ENCODE measurements at regions not wholly inside any gene's neighbourhood (a gene's known extent, or its start where the extent isn't known, plus 50 kb on each side); places are given as distances from the start of the nearest gene placed in this dataset.
A peak's percentile ranks its signal among the peaks of the same experiment; 100 is the strongest.

DNA sequence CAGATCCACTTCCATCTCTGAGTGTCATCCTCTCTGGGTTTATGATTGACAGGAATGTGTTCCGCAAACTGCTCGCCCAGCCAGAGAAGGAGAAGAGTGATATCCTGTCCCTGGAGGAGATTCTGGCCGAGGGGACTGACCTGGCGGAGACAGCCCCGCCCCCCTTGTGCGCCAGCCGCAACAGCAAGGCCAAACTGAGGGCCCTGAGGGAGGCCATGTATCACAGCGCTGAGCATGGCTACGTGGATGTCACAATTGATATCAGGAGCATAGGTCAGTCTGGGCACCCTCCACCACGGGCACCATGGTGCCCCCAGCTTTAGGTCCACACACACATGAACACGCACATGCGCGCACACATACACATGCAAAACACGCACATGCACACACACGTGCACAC, 67.5 kb upstream of the PWP1 start:
- Histone ChIP-seq H3K27ac (ENCODE audit: low read depth in 1 of 3, low read length in 2 of 3) (no peak overlapping the region), H3K4me1 (ENCODE audit: control insufficient read depth in 3 of 3, insufficient read depth in 2 of 3, low read depth in 1 of 3, low read length in 2 of 3) (no peaks in the 10 kb centered on the region), H3K36me3 (ENCODE audit: control insufficient read depth in 3 of 3, insufficient read depth in 2 of 3, low read depth in 1 of 3, low read length in 3 of 3) (peaks cover 0 to 2% (median 0%) of the 10 kb centered on the region in 3 donors), H3K27me3 (ENCODE audit: control insufficient read depth in 3 of 3, insufficient read depth in 3 of 3, low read length in 3 of 3) (no peaks in the 10 kb centered on the region), H3K9me3 (ENCODE audit: control insufficient read depth in 2 of 2, insufficient read depth in 1 of 2, low read depth in 1 of 2, low read length in 1 of 2) (no peaks in the 10 kb centered on the region), H3K4me3 (ENCODE audit: low read depth in 1 of 3, low read length in 3 of 3) (no peak overlapping the region)
- FAIRE-seq (no peak), DNase-seq (no peak)
- 92 to 93% (median 92%) methylated on average over 15 of the region's 15 CpGs for WGBS, 3 donors

GRCh38 chr12:107619831-107620230, 65.8 kb upstream of the PWP1 start:
- Histone ChIP-seq H3K36me3 (ENCODE audit: control insufficient read depth in 3 of 3, insufficient read depth in 2 of 3, low read depth in 1 of 3, low read length in 3 of 3) (peaks cover 0 to 2% (median 0%) of the 10 kb centered on the region in 3 donors), H3K9me3 (ENCODE audit: control insufficient read depth in 2 of 2, insufficient read depth in 1 of 2, low read depth in 1 of 2, low read length in 1 of 2) (no peaks in the 10 kb centered on the region), H3K4me1 (ENCODE audit: control insufficient read depth in 3 of 3, insufficient read depth in 2 of 3, low read depth in 1 of 3, low read length in 2 of 3) (no peaks in the 10 kb centered on the region), H3K27me3 (ENCODE audit: control insufficient read depth in 3 of 3, insufficient read depth in 3 of 3, low read length in 3 of 3) (no peaks in the 10 kb centered on the region), H3K27ac (ENCODE audit: low read depth in 1 of 3, low read length in 2 of 3) (no peak overlapping the region), H3K4me3 (ENCODE audit: low read depth in 1 of 3, low read length in 3 of 3) (no peak overlapping the region)
- 77 to 79% (median 78%) methylated on average over 13 of the region's 13 CpGs for WGBS, 3 donors
- FAIRE-seq: no peak
- DNase-seq: no peak

DNA sequence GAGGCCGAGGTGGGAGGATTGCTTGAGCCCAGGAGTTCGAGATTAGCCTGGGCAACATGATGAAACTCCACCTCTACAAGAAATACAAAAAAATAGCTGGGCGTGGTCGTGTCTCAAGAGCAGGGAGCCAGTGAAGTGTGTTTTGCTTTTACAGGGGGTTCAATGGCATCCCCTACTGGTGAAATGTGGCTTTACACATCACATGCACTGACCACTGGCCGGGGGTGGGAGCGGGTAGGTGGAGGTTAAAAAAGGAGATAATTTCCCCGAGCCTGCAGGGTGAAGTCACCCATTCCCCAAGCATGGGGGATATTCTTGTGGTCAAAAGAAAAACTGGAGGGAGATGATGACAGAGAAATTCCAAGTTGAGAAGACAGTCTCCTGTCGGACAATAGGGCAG, 63.6 kb upstream of the PWP1 start:
- peaks cover 0 to 2% (median 0%) of the 10 kb centered on the region in 3 donors for H3K36me3 ChIP-seq (ENCODE audit: control insufficient read depth in 3 of 3, insufficient read depth in 2 of 3, low read depth in 1 of 3, low read length in 3 of 3)
- peaks cover 0 to 5% of the 10 kb centered on the region in 2 donors for H3K9me3 ChIP-seq (ENCODE audit: control insufficient read depth in 2 of 2, insufficient read depth in 1 of 2, low read depth in 1 of 2, low read length in 1 of 2)
- H3K27me3 ChIP-seq (ENCODE audit: control insufficient read depth in 3 of 3, insufficient read depth in 3 of 3, low read length in 3 of 3): no peaks in the 10 kb centered on the region
- WGBS, 3 donors: 57 to 62% (median 59%) methylated on average over 8 of the region's 8 CpGs
- DNase-seq (peak in 1 of 2 donors; percentile 9), FAIRE-seq (no peak)
- H3K27ac ChIP-seq (ENCODE audit: low read depth in 1 of 3, low read length in 2 of 3): no peak overlapping the region
- no peak overlapping the region for H3K4me3 ChIP-seq (ENCODE audit: low read depth in 1 of 3, low read length in 3 of 3)
- no peaks in the 10 kb centered on the region for H3K4me1 ChIP-seq (ENCODE audit: control insufficient read depth in 3 of 3, insufficient read depth in 2 of 3, low read depth in 1 of 3, low read length in 2 of 3)

DNA sequence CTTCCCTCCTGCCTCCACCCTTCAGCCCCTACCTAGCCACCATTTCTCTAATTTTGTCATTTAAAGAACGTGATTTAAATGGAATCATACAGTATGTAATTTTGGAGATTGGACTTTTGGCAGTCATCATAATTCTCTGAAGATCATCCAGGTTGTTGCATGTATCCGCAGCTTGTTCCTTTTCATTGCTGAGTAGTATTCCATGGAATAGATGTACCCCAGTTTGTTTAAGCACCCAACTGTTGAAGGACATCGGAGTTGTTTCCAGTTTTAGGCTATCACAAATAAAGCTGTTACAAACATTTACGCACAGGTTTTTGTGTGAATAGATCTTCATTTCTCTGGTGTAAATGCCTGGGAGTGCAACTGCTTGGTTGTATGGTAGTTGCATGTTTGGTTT, 61.1 kb upstream of the PWP1 start:
- H3K4me3 ChIP-seq (ENCODE audit: low read depth in 1 of 3, low read length in 3 of 3): no peak overlapping the region
- no peaks in the 10 kb centered on the region for H3K4me1 ChIP-seq (ENCODE audit: control insufficient read depth in 3 of 3, insufficient read depth in 2 of 3, low read depth in 1 of 3, low read length in 2 of 3)
- peaks cover 0 to 5% of the 10 kb centered on the region in 2 donors for H3K9me3 ChIP-seq (ENCODE audit: control insufficient read depth in 2 of 2, insufficient read depth in 1 of 2, low read depth in 1 of 2, low read length in 1 of 2)
- H3K36me3 ChIP-seq (ENCODE audit: control insufficient read depth in 3 of 3, insufficient read depth in 2 of 3, low read depth in 1 of 3, low read length in 3 of 3): no peaks in the 10 kb centered on the region
- H3K27ac ChIP-seq (ENCODE audit: low read depth in 1 of 3, low read length in 2 of 3): no peak overlapping the region
- FAIRE-seq (no peak), DNase-seq (no peak)
- H3K27me3 ChIP-seq (ENCODE audit: control insufficient read depth in 3 of 3, insufficient read depth in 3 of 3, low read length in 3 of 3): no peaks in the 10 kb centered on the region
- 91 to 97% (median 95%) methylated on average over 4 of the region's 4 CpGs for WGBS, 3 donors

GRCh38 chr12:107631715-107632114, 53.9 kb upstream of the PWP1 start:
- H3K4me1 ChIP-seq (ENCODE audit: control insufficient read depth in 3 of 3, insufficient read depth in 2 of 3, low read depth in 1 of 3, low read length in 2 of 3): no peaks in the 10 kb centered on the region
- no peak overlapping the region for H3K4me3 ChIP-seq (ENCODE audit: low read depth in 1 of 3, low read length in 3 of 3)
- WGBS, 3 donors: 43 to 59% (median 58%) methylated on average over 3 of the region's 3 CpGs
- no peak overlapping the region for H3K27ac ChIP-seq (ENCODE audit: low read depth in 1 of 3, low read length in 2 of 3)
- no peak for FAIRE-seq
- peaks cover 0 to 8% (median 0%) of the 10 kb centered on the region in 3 donors for H3K27me3 ChIP-seq (ENCODE audit: control insufficient read depth in 3 of 3, insufficient read depth in 3 of 3, low read length in 3 of 3)
- peaks cover 0 to 4% of the 10 kb centered on the region in 2 donors for H3K9me3 ChIP-seq (ENCODE audit: control insufficient read depth in 2 of 2, insufficient read depth in 1 of 2, low read depth in 1 of 2, low read length in 1 of 2)
- H3K36me3 ChIP-seq (ENCODE audit: control insufficient read depth in 3 of 3, insufficient read depth in 2 of 3, low read depth in 1 of 3, low read length in 3 of 3): no peaks in the 10 kb centered on the region
- no peak for DNase-seq

DNA sequence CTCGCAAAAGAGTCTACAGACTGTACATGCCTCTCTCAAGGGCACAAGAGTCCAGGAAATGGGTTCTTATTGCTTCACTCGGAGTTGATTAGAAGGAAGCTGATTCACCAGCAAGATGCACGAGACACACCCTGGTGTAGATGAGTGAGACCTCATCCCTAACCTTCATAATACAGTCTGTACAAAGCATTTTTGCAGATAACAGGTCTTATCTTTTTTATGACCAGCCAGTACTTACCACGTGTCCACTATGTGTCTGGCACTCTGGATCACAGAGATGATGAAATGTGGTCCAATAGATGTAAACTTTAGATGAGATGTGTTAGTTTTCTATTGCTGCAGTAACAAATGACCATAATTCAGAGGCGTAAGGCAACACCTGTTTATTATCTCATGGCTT, 53.4 kb upstream of the PWP1 start:
- no peak overlapping the region for H3K27ac ChIP-seq (ENCODE audit: low read depth in 1 of 3, low read length in 2 of 3)
- H3K27me3 ChIP-seq (ENCODE audit: control insufficient read depth in 3 of 3, insufficient read depth in 3 of 3, low read length in 3 of 3): peaks cover 0 to 8% (median 0%) of the 10 kb centered on the region in 3 donors
- no peaks in the 10 kb centered on the region for H3K4me1 ChIP-seq (ENCODE audit: control insufficient read depth in 3 of 3, insufficient read depth in 2 of 3, low read depth in 1 of 3, low read length in 2 of 3)
- H3K9me3 ChIP-seq (ENCODE audit: control insufficient read depth in 2 of 2, insufficient read depth in 1 of 2, low read depth in 1 of 2, low read length in 1 of 2): peaks cover 0 to 4% of the 10 kb centered on the region in 2 donors
- no peak overlapping the region for H3K4me3 ChIP-seq (ENCODE audit: low read depth in 1 of 3, low read length in 3 of 3)
- peak in 1 of 2 donors; percentile 40 for DNase-seq
- FAIRE-seq: no peak
- H3K36me3 ChIP-seq (ENCODE audit: control insufficient read depth in 3 of 3, insufficient read depth in 2 of 3, low read depth in 1 of 3, low read length in 3 of 3): no peaks in the 10 kb centered on the region
- WGBS, 3 donors: 66 to 77% (median 75%) methylated on average over 5 of the region's 5 CpGs

- FAIRE-seq (no peak), DNase-seq (no peak)
- Histone ChIP-seq H3K9me3 (ENCODE audit: control insufficient read depth in 2 of 2, insufficient read depth in 1 of 2, low read depth in 1 of 2, low read length in 1 of 2) (peaks cover 0 to 4% of the 10 kb centered on the region in 2 donors), H3K36me3 (ENCODE audit: control insufficient read depth in 3 of 3, insufficient read depth in 2 of 3, low read depth in 1 of 3, low read length in 3 of 3) (no peaks in the 10 kb centered on the region), H3K4me3 (ENCODE audit: low read depth in 1 of 3, low read length in 3 of 3) (no peak overlapping the region), H3K27ac (ENCODE audit: low read depth in 1 of 3, low read length in 2 of 3) (no peak overlapping the region), H3K4me1 (ENCODE audit: control insufficient read depth in 3 of 3, insufficient read depth in 2 of 3, low read depth in 1 of 3, low read length in 2 of 3) (no peaks in the 10 kb centered on the region), H3K27me3 (ENCODE audit: control insufficient read depth in 3 of 3, insufficient read depth in 3 of 3, low read length in 3 of 3) (peaks cover 0 to 8% (median 0%) of the 10 kb centered on the region in 3 donors)
- 67 to 83% (median 78%) methylated on average over 10 of the region's 10 CpGs for WGBS, 3 donors
These were observed 51.1 kb upstream of the PWP1 start for GRCh38 chr12:107634530-107634929.

- H3K27me3 ChIP-seq (ENCODE audit: control insufficient read depth in 3 of 3, insufficient read depth in 3 of 3, low read length in 3 of 3): peaks cover 0 to 8% (median 0%) of the 10 kb centered on the region in 3 donors
These were observed 50.5 kb upstream of the PWP1 start for GRCh38 chr12:107635139-107635538.

More at GRCh38 chr12:107635139-107635538, 50.5 kb upstream of the PWP1 start:
- DNase-seq: no peak
- FAIRE-seq: no peak
- Histone ChIP-seq H3K9me3 (ENCODE audit: control insufficient read depth in 2 of 2, insufficient read depth in 1 of 2, low read depth in 1 of 2, low read length in 1 of 2) (peaks cover 0 to 4% of the 10 kb centered on the region in 2 donors), H3K27ac (ENCODE audit: low read depth in 1 of 3, low read length in 2 of 3) (no peak overlapping the region), H3K4me3 (ENCODE audit: low read depth in 1 of 3, low read length in 3 of 3) (no peak overlapping the region), H3K4me1 (ENCODE audit: control insufficient read depth in 3 of 3, insufficient read depth in 2 of 3, low read depth in 1 of 3, low read length in 2 of 3) (no peaks in the 10 kb centered on the region), H3K36me3 (ENCODE audit: control insufficient read depth in 3 of 3, insufficient read depth in 2 of 3, low read depth in 1 of 3, low read length in 3 of 3) (no peaks in the 10 kb centered on the region)
- 65 to 81% (median 75%) methylated on average over 8 of the region's 8 CpGs for whole genome bisulfite sequencing, 3 donors

All from small intestine (tissue), 7 donors.